ENCODE measurements at regions not wholly inside any gene's neighbourhood (a gene's known extent, or its start where the extent isn't known, plus 50 kb on each side); places are given as distances from the start of the nearest gene placed in this dataset.

- H2BK20ac ChIP-seq (ENCODE audit: low read depth, low read length, poor library complexity, severe bottlenecking), result no peak overlapping the region
- no peak overlapping the region for H3K14ac ChIP-seq (ENCODE audit: insufficient read depth, low read length)
- no peak overlapping the region for H3T11ph ChIP-seq (ENCODE audit: low read length)
- H3K18ac ChIP-seq (ENCODE audit: insufficient read length, low read depth, low read length), result no peak overlapping the region
- no peak overlapping the region for H4K5ac ChIP-seq (ENCODE audit: insufficient read length, low read depth, low read length)
- no peak overlapping the region for H2AFZ ChIP-seq (ENCODE audit: low read length)
- no peaks in the 10 kb centered on the region for H3K79me1 ChIP-seq (ENCODE audit: insufficient read depth, low read depth, low read length, poor library complexity, severe bottlenecking)
- no peak for DNase-seq
- no peak overlapping the region for H2AK5ac ChIP-seq (ENCODE audit: insufficient read length, low read length)
- H3K4me1 Mint-ChIP-seq, result peaks cover 0 to 5% of the 10 kb centered on the region in 2 experiments; a peak in 1 of 4 replicates
- H3K23me2 ChIP-seq (ENCODE audit: insufficient read length, low read depth, low read length, poor library complexity, severe bottlenecking), result no peaks in the 10 kb centered on the region
- H3K9me3 Mint-ChIP-seq, result no peaks in the 10 kb centered on the region; a peak in 1 of 5 replicates
- no peak for TF ChIP-seq CTCF (conservative IDR thresholded peaks at IDR 0.05)
- no peak overlapping the region for H2BK120ac ChIP-seq (ENCODE audit: low read depth, low read length, poor library complexity, severe bottlenecking)
- no peak overlapping the region for H2BK5ac ChIP-seq (ENCODE audit: insufficient read length, low read length)
- H2BK12ac ChIP-seq (ENCODE audit: insufficient read length, low read depth, low read length), result no peak overlapping the region
- H3K27ac Mint-ChIP-seq, result no peak overlapping the region
- H3K56ac ChIP-seq (ENCODE audit: insufficient read length, low read depth, low read length), result no peak overlapping the region
- no peaks in the 10 kb centered on the region for H3K27me3 Mint-ChIP-seq (ENCODE audit: low read depth)
- no peak overlapping the region for H4K91ac ChIP-seq (ENCODE audit: insufficient read length, low read depth, low read length)
- H3K4ac ChIP-seq (ENCODE audit: low read depth, low read length), result no peak overlapping the region
- H3K4me2 ChIP-seq (ENCODE audit: insufficient read depth, insufficient read length, low read length), result no peak overlapping the region
- no peak overlapping the region for H3K27ac ChIP-seq (ENCODE audit: insufficient read length, low read depth, low read length)
- no peak overlapping the region for H3K23ac ChIP-seq (ENCODE audit: insufficient read length, low read depth, low read length)
- H4K20me1 ChIP-seq (ENCODE audit: control insufficient read depth, insufficient read depth, insufficient read length), result no peaks in the 10 kb centered on the region
- WGBS (ENCODE audit: extremely low coverage, insufficient read length, low lambda C conversion rate), result no CpG with 5 or more reads among the region's 3 CpGs
- no peak overlapping the region for H3K9ac ChIP-seq (ENCODE audit: extremely low read depth, insufficient read length, low read length)
- no peaks in the 10 kb centered on the region for H3K79me2 ChIP-seq (ENCODE audit: insufficient read depth, low read length)
- H3K4me3 Mint-ChIP-seq, result no peak overlapping the region
- H3K9me3 ChIP-seq (ENCODE audit: control insufficient read depth, low read depth, low read length), result no peaks in the 10 kb centered on the region
- no peaks in the 10 kb centered on the region for H3K27me3 ChIP-seq (ENCODE audit: insufficient read depth, low read length)
- H3K4me1 ChIP-seq (ENCODE audit: insufficient read depth, low read length), result no peaks in the 10 kb centered on the region
- no peak overlapping the region for H4K8ac ChIP-seq (replicated peaks; ENCODE audit: insufficient read length, low read depth, low read length)
- H2BK15ac ChIP-seq (ENCODE audit: low read depth, low read length), result no peak overlapping the region
- H3K36me3 Mint-ChIP-seq (ENCODE audit: insufficient read depth in 1 of 3, low read depth in 3 of 3), result no peaks in the 10 kb centered on the region
Observed at GRCh38 chr18:51300912-51301311, 103.4 kb upstream of the MEX3C start.
